Heart right ventricle (tissue), 16 donors: ENCODE measurements at regions not wholly inside any gene's neighbourhood (a gene's known extent, or its start where the extent isn't known, plus 50 kb on each side); places are given as distances from the start of the nearest gene placed in this dataset.

Experiments used
- ATAC-seq, 8 donors: fragments of 200-7000 bp; cut with Tn5 transposase; one replicate each; pipeline ENCODE4 v1.9.1; 2020; ENCODE audit warnings: mild to moderate bottlenecking in 8 of 8, moderate library complexity in 8 of 8, moderate number of reproducible peaks in 1 of 8
- DNase-seq, 2 donors: peaks; one replicate each; pipeline ENCODE4 v3.0.0-alpha.2; 2020
- H3K27ac ChIP-seq, 10 donors: fragments of 200-600 bp; sonication (generic) in 2 of 10; one replicate each; pipeline versions ENCODE4 v1.5.0 to v1.8.0; 2020 to 2022; ENCODE audit warnings: mild to moderate bottlenecking in 3 of 10
- H3K27me3 ChIP-seq, 7 donors: fragments of 200-600 bp; one replicate each; pipeline ENCODE4 v1.8.0; 2021 to 2022; ENCODE audit warnings: mild to moderate bottlenecking in 2 of 7
- H3K36me3 ChIP-seq, 9 donors: fragments of 200-600 bp; sonication (generic) in 1 of 9; one replicate each; pipeline versions ENCODE4 v1.5.0 to v1.8.0; 2020 to 2022; ENCODE audit warnings: mild to moderate bottlenecking in 2 of 9
- H3K4me1 ChIP-seq, 9 donors: fragments of 200-600 bp; sonication (generic) in 1 of 9; one replicate each; pipeline versions ENCODE4 v1.5.0 to v1.8.0; 2020 to 2022; ENCODE audit warnings: mild to moderate bottlenecking in 4 of 9
- H3K4me3 ChIP-seq, 10 donors: fragments of 200-600 bp; sonication (generic) in 2 of 10; one replicate each; pipeline versions ENCODE4 v1.5.0 to v1.8.0; 2020 to 2022; ENCODE audit warnings: mild to moderate bottlenecking in 7 of 10, moderate library complexity in 2 of 10
- H3K9me3 ChIP-seq, 11 donors: fragments of 200-600 bp in 10 of 11; sonication (generic) in 2 of 11; one replicate each; pipeline versions ENCODE4 v1.5.0 to v1.8.0; 2013 to 2022; ENCODE audit warnings: mild to moderate bottlenecking in 2 of 11, control low read depth in 1 of 11, moderate library complexity in 1 of 11
- CTCF ChIP-seq, 9 donors: fragments of 200-600 bp; sonication (generic) in 2 of 9; IDR thresholded peaks; one replicate each; pipeline versions ENCODE4 v1.5.0 to v1.8.0; 2021 to 2022; ENCODE audit warnings: antibody characterized with exemption in 9 of 9, mild to moderate bottlenecking in 5 of 9, moderate library complexity in 1 of 9
- WGBS, 2 donors: extraction: QIAGEN DNeasy Blood & Tissue Kit; methylation state at CpG; one replicate each; pipeline ENCODE4 v1.1.7; 2013; ENCODE audit warnings: inconsistent platforms in 1 of 2; 5-methylcytosine and 5-hydroxymethylcytosine counted together
- intact Hi-C, 10 donors: fragments of 100-400 bp; cut with DNase I; formaldehyde crosslinking; loops; one replicate each; pipeline versions ENCODE4 v1.11.1 to v1.14.2; 2022
- donor health status: Arrhythmogenic right ventricular cardiomyopathy.
- donor health status: ischemic (EF 13 %, LVEDD 7.1; RV severe dilation, severe dysfunction).
- donor health status: healthy with polysubstance abuse.
- donor health status: DM: no; HTN: yes; CAD: no.
- donor health status: DM: no; HTN: no; CAD: no.
- donor health status: ischemic (EF 25% LVEDD 6.9; RV normal size, moderate dysfunction).
- donor health status: ischemic (EF 25% LVEDD 5.7; RV mildly dilated, moderate dysfunction).
- donor health status: healthy.
- donor health status: DM: yes; HTN: yes; CAD: no.
- donor health status: Ischemic cardiomyopathy.
- donor health status: ischemic (EF 35%, LVEDD 5.7; RV mildly dilated, moderate dysfunction).
- donor health status: nonischemic (EF 11% LVEDD 7.7; RV severe dilation, severe dysfunction).
- donor health status: DM: yes; HTN: yes; CAD: no.
- donor health status: PGD.
- donor health status: ischemic (EF 29% LVEDD 5.4; RV normal size, mild dysfunction).
- donor health status: nonischemic (EF 23%, LVEDD 6.1; RV moderate dilation, normal function).

- Histone ChIP-seq H3K27me3 (peaks cover 0 to 9% (median 0%) of the 10 kb centered on the region in 7 donors), H3K4me1 (no peaks in the 10 kb centered on the region), H3K36me3 (no peaks in the 10 kb centered on the region), H3K27ac (no peak overlapping the region), H3K4me3 (no peak overlapping the region), H3K9me3 (no peaks in the 10 kb centered on the region)
- TF ChIP-seq CTCF (IDR thresholded peaks at IDR 0.05): no peak
- DNase-seq (no peak), ATAC-seq (no peak)
- intact Hi-C loops: no loop called here
- 89% methylated on average over 9 of the region's 9 CpGs for WGBS, 2 donors
Measured at GRCh38 chr2:45210462-45211195, 201.4 kb upstream of the SIX2 start.

GRCh38 chr2:45209875-45210274, 200.6 kb upstream of the SIX2 start:
- H3K27me3 ChIP-seq: peaks cover 0 to 8% (median 0%) of the 10 kb centered on the region in 7 donors
- no peak for TF ChIP-seq CTCF (IDR thresholded peaks at IDR 0.05)
- no peak overlapping the region for H3K4me3 ChIP-seq
- DNase-seq (no peak), ATAC-seq (no peak)
- H3K27ac ChIP-seq: no peak overlapping the region
- H3K4me1 ChIP-seq: no peaks in the 10 kb centered on the region
- intact Hi-C loops: no loop called here
- no peaks in the 10 kb centered on the region for H3K36me3 ChIP-seq
- H3K9me3 ChIP-seq: no peaks in the 10 kb centered on the region
- 93 to 100% methylated on average over 1 of the region's 1 CpG for WGBS, 2 donors

- 91% methylated on average over 5 of the region's 5 CpGs for WGBS, 2 donors
- no peaks in the 10 kb centered on the region for H3K4me1 ChIP-seq
- no peak overlapping the region for H3K27ac ChIP-seq
- no peak for TF ChIP-seq CTCF (IDR thresholded peaks at IDR 0.05)
- H3K9me3 ChIP-seq: no peaks in the 10 kb centered on the region
- intact Hi-C loops: no loop called here
- H3K4me3 ChIP-seq: no peak overlapping the region
- DNase-seq (no peak), ATAC-seq (no peak)
- peaks cover 0 to 7% (median 0%) of the 10 kb centered on the region in 7 donors for H3K27me3 ChIP-seq
- no peaks in the 10 kb centered on the region for H3K36me3 ChIP-seq
Measured at GRCh38 chr2:45209302-45209701, 200.1 kb upstream of the SIX2 start.

- H3K9me3 ChIP-seq: peaks cover 0 to 8% (median 0%) of the 10 kb centered on the region in 11 donors
- H3K27me3 ChIP-seq: peaks cover 0 to 3% (median 0%) of the 10 kb centered on the region in 7 donors
- TF ChIP-seq CTCF (IDR thresholded peaks at IDR 0.05): no peak
- ATAC-seq (no peak), DNase-seq (no peak)
- WGBS, 2 donors: 30 to 56% methylated on average over 4 of the region's 4 CpGs
- no peaks in the 10 kb centered on the region for H3K4me1 ChIP-seq
- no peaks in the 10 kb centered on the region for H3K36me3 ChIP-seq
- H3K4me3 ChIP-seq: no peak overlapping the region
- intact Hi-C loops: no loop called here
- H3K27ac ChIP-seq: no peak overlapping the region
Measured at GRCh38 chr2:45207101-45207500, 197.8 kb upstream of the SIX2 start.
